ENCODE measurements at regions not wholly inside any gene's neighbourhood (a gene's known extent, or its start where the extent isn't known, plus 50 kb on each side); places are given as distances from the start of the nearest gene placed in this dataset.

DNA sequence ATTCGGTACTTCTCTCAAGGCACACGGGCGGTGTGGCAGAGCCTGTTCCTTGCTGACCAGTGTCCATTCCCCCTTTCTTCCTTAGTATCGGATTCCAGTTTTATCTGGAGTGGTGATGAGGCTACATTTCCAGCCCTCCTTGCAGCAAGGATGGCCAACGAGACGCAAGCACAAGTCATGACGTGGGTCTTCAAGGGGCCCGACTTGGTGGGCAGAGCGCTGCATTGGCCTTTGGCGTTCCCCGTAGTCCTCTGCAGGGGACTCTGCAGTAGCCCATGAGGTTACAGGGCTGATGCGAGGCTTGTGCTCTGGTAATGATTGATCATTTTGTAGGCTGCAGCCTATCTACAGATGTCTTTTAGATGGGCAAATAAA is 194.5 kb downstream of the OPA1 start:
- TF ChIP-seq CTCF (IDR thresholded peaks at IDR 0.05; ENCODE audit: borderline replicate concordance, insufficient read depth, low read depth, low read length) = no peak
- no peak overlapping the region for H3K4me3 ChIP-seq (ENCODE audit: low read depth, low read length)

DNA sequence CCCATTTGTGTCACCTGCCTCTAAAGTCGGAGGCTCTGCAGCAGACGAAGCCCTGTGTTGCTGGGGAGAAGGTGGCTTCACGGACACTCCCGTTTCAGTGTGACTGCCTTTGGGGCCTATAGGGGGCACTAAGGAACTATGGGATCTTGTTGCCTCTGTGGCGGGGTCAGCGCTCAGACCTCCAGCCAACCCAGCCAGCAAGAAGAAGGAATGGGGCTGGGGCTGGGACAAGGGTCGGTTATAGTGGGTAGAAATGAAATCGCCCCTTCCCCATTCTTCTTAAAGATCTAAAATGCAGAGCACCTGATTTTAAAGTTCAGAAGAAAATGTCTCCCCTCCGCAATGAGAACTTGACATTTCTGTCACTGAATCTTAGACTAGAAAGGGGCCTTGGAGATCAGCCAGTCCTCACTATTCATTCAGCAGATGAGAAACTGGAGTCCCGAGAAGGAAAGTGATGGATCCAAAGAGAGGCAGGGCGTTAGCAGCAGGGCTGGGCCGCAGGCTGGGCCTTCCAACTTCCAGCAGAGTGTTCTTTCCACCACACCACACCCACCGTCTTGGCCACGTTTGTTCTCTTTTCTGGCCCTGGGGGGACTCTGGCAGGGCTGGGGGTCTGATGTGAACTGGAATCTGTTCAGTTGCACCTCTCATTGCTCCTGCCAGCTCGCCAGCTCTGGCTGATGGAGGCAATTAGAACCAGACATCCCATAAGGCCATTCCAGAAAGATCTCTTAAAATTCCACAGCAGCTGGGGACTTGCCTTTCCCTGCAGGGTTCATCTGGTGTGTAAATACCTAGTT is 195.4 kb downstream of the OPA1 start:
- TF ChIP-seq CTCF (IDR thresholded peaks at IDR 0.05; ENCODE audit: borderline replicate concordance, insufficient read depth, low read depth, low read length) = peak; percentile 86
- H3K4me3 ChIP-seq (ENCODE audit: low read depth, low read length) = no peak overlapping the region

- no peak for TF ChIP-seq CTCF (IDR thresholded peaks at IDR 0.05; ENCODE audit: borderline replicate concordance, insufficient read depth, low read depth, low read length)
- H3K4me3 ChIP-seq (ENCODE audit: low read depth, low read length) = no peak overlapping the region
Observed at GRCh38 chr3:193789455-193789854, 196.4 kb downstream of the OPA1 start.

- TF ChIP-seq CTCF (IDR thresholded peaks at IDR 0.05; ENCODE audit: borderline replicate concordance, insufficient read depth, low read depth, low read length) = no peak
- H3K4me3 ChIP-seq (ENCODE audit: low read depth, low read length) = no peak overlapping the region
Observed at GRCh38 chr3:193790086-193790990, 197.3 kb downstream of the OPA1 start.

GRCh38 chr3:193791041-193792032 is 198.3 kb downstream of the OPA1 start:
- H3K4me3 ChIP-seq (ENCODE audit: low read depth, low read length) = no peak overlapping the region

More at GRCh38 chr3:193791041-193792032, 198.3 kb downstream of the OPA1 start:
- no peak for TF ChIP-seq CTCF (IDR thresholded peaks at IDR 0.05; ENCODE audit: borderline replicate concordance, insufficient read depth, low read depth, low read length)
